Uterus (tissue), 2 donors: ENCODE measurements at regions not wholly inside any gene's neighbourhood (a gene's known extent, or its start where the extent isn't known, plus 50 kb on each side); places are given as distances from the start of the nearest gene placed in this dataset.

Experiments
- POLR2A ChIP-seq, 2 donors: fragments of 450-650 bp; IDR thresholded peaks; one replicate each; pipeline ENCODE4 v1.6.1; 2016; ENCODE audit warnings: antibody characterized with exemption in 2 of 2, mild to moderate bottlenecking in 1 of 2, moderate library complexity in 1 of 2
- TF ChIP-seq, protein P1 (sequence below), 4 experiments: fragments of 200-600 bp in 2 of 4; fragments of 450-650 bp in 2 of 4; sonication (generic) in 2 of 4; IDR thresholded peaks; one replicate each; pipeline ENCODE4 v1.5.1; 2016 to 2019; ENCODE audit warnings: antibody characterized with exemption in 4 of 4, mild to moderate bottlenecking in 2 of 4, moderate library complexity in 1 of 4

GRCh38 chr13:77831866-77832265, 86.8 kb downstream of the EDNRB start:
- TF ChIP-seq, protein P1, sequence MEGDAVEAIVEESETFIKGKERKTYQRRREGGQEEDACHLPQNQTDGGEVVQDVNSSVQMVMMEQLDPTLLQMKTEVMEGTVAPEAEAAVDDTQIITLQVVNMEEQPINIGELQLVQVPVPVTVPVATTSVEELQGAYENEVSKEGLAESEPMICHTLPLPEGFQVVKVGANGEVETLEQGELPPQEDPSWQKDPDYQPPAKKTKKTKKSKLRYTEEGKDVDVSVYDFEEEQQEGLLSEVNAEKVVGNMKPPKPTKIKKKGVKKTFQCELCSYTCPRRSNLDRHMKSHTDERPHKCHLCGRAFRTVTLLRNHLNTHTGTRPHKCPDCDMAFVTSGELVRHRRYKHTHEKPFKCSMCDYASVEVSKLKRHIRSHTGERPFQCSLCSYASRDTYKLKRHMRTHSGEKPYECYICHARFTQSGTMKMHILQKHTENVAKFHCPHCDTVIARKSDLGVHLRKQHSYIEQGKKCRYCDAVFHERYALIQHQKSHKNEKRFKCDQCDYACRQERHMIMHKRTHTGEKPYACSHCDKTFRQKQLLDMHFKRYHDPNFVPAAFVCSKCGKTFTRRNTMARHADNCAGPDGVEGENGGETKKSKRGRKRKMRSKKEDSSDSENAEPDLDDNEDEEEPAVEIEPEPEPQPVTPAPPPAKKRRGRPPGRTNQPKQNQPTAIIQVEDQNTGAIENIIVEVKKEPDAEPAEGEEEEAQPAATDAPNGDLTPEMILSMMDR (IDR thresholded peaks at IDR 0.05): no peak
- TF ChIP-seq POLR2A (IDR thresholded peaks at IDR 0.05): no peak
